HUES6 (cell line): ENCODE measurements at regions not wholly inside any gene's neighbourhood (a gene's known extent, or its start where the extent isn't known, plus 50 kb on each side); places are given as distances from the start of the nearest gene placed in this dataset.

ENCODE experiments used
- H3K27ac ChIP-seq: 2 replicates; pipeline ENCODE4 v1.7.0; 2013; ENCODE audit warnings: low read depth, mild to moderate bottlenecking, low read length, inconsistent platforms
- H3K27me3 ChIP-seq: 2 replicates; pipeline ENCODE4 v1.6.1; 2013; ENCODE audit warnings: low read length; ENCODE audit not compliant: control insufficient read depth, insufficient read depth
- H3K36me3 ChIP-seq: 2 replicates; pipeline ENCODE4 v1.6.1; 2013; ENCODE audit warnings: low read length; ENCODE audit not compliant: control insufficient read depth, insufficient read depth
- H3K4me1 ChIP-seq: 2 replicates; pipeline ENCODE4 v1.6.1; 2013; ENCODE audit warnings: low read length; ENCODE audit not compliant: control insufficient read depth, insufficient read depth
- H3K4me3 ChIP-seq: 2 replicates; pipeline ENCODE4 v1.5.1; 2013; ENCODE audit warnings: low read depth, low read length
- H3K9ac ChIP-seq: one replicate; pipeline ENCODE4 v1.6.1; 2013; ENCODE audit warnings: mild to moderate bottlenecking, low read length
- H3K9me3 ChIP-seq: 2 replicates; pipeline ENCODE4 v1.6.1; 2013; ENCODE audit warnings: low read depth, low read length; ENCODE audit not compliant: control insufficient read depth, insufficient read depth

- Histone ChIP-seq H3K36me3 (no peaks in the 10 kb centered on the region), H3K27me3 (no peaks in the 10 kb centered on the region), H3K9ac (no peak overlapping the region), H3K4me1 (no peaks in the 10 kb centered on the region), H3K27ac (no peak overlapping the region), H3K4me3 (no peak overlapping the region), H3K9me3 (no peaks in the 10 kb centered on the region)
Observed at GRCh38 chr16:73869126-73869525, 427.5 kb upstream of the PSMD7 start.

- Histone ChIP-seq H3K27ac (no peak overlapping the region), H3K4me3 (no peak overlapping the region), H3K9me3 (no peaks in the 10 kb centered on the region)
Observed at GRCh38 chr16:73864868-73865267, 431.7 kb upstream of the PSMD7 start.

GRCh38 chr16:73858326-73858725, 438.3 kb upstream of the PSMD7 start:
- H3K4me3 ChIP-seq = no peak overlapping the region
- no peaks in the 10 kb centered on the region for H3K9me3 ChIP-seq
- H3K9ac ChIP-seq = no peak overlapping the region
- no peaks in the 10 kb centered on the region for H3K27me3 ChIP-seq
- H3K36me3 ChIP-seq = no peaks in the 10 kb centered on the region
- no peak overlapping the region for H3K27ac ChIP-seq
- H3K4me1 ChIP-seq = peaks cover 9% of the 10 kb centered on the region; the same call in 1 of the 2 replicates

More at GRCh38 chr16:73864868-73865267, 431.7 kb upstream of the PSMD7 start:
- Histone ChIP-seq H3K9ac (no peak overlapping the region), H3K36me3 (no peaks in the 10 kb centered on the region), H3K27me3 (no peaks in the 10 kb centered on the region), H3K4me1 (peaks cover 3% of the 10 kb centered on the region; the same call in 1 of the 2 replicates)

- H3K9ac ChIP-seq = no peak overlapping the region
- H3K4me3 ChIP-seq = no peak overlapping the region
- H3K36me3 ChIP-seq = no peaks in the 10 kb centered on the region
- H3K4me1 ChIP-seq = no peaks in the 10 kb centered on the region
- no peak overlapping the region for H3K27ac ChIP-seq
- H3K27me3 ChIP-seq = no peaks in the 10 kb centered on the region
- H3K9me3 ChIP-seq = no peaks in the 10 kb centered on the region
Observed at GRCh38 chr16:73853968-73854367, 442.6 kb upstream of the PSMD7 start.

GRCh38 chr16:73852561-73852960, 444.1 kb upstream of the PSMD7 start:
- H3K27ac ChIP-seq = no peak overlapping the region
- no peaks in the 10 kb centered on the region for H3K9me3 ChIP-seq
- no peak overlapping the region for H3K4me3 ChIP-seq
- H3K36me3 ChIP-seq = no peaks in the 10 kb centered on the region
- H3K4me1 ChIP-seq = no peaks in the 10 kb centered on the region
- no peaks in the 10 kb centered on the region for H3K27me3 ChIP-seq
- no peak overlapping the region for H3K9ac ChIP-seq

GRCh38 chr16:73848993-73849392, 447.6 kb upstream of the PSMD7 start:
- H3K4me3 ChIP-seq = no peak overlapping the region
- H3K27ac ChIP-seq = no peak overlapping the region
- H3K4me1 ChIP-seq = no peaks in the 10 kb centered on the region
- H3K36me3 ChIP-seq = no peaks in the 10 kb centered on the region
- no peaks in the 10 kb centered on the region for H3K9me3 ChIP-seq
- H3K27me3 ChIP-seq = no peaks in the 10 kb centered on the region
- H3K9ac ChIP-seq = no peak overlapping the region

GRCh38 chr16:73847090-73847489, 449.5 kb upstream of the PSMD7 start:
- H3K4me3 ChIP-seq = no peak overlapping the region
- no peaks in the 10 kb centered on the region for H3K9me3 ChIP-seq
- no peaks in the 10 kb centered on the region for H3K36me3 ChIP-seq
- H3K27me3 ChIP-seq = no peaks in the 10 kb centered on the region
- no peaks in the 10 kb centered on the region for H3K4me1 ChIP-seq
- no peak overlapping the region for H3K9ac ChIP-seq
- H3K27ac ChIP-seq = no peak overlapping the region

- Histone ChIP-seq H3K27me3 (no peaks in the 10 kb centered on the region), H3K9ac (no peak overlapping the region), H3K36me3 (no peaks in the 10 kb centered on the region), H3K9me3 (no peaks in the 10 kb centered on the region), H3K4me1 (no peaks in the 10 kb centered on the region), H3K27ac (no peak overlapping the region), H3K4me3 (no peak overlapping the region)
Observed at GRCh38 chr16:73846356-73846755, 450.3 kb upstream of the PSMD7 start.

- H3K36me3 ChIP-seq = no peaks in the 10 kb centered on the region
- no peaks in the 10 kb centered on the region for H3K4me1 ChIP-seq
- no peak overlapping the region for H3K27ac ChIP-seq
- H3K4me3 ChIP-seq = no peak overlapping the region
- H3K9ac ChIP-seq = no peak overlapping the region
- no peaks in the 10 kb centered on the region for H3K27me3 ChIP-seq
- no peaks in the 10 kb centered on the region for H3K9me3 ChIP-seq
Observed at GRCh38 chr16:73846007-73846330, 450.6 kb upstream of the PSMD7 start.

GRCh38 chr16:73845238-73846006, 451.2 kb upstream of the PSMD7 start:
- Histone ChIP-seq H3K36me3 (no peaks in the 10 kb centered on the region), H3K4me3 (no peak overlapping the region), H3K27ac (no peak overlapping the region), H3K27me3 (no peaks in the 10 kb centered on the region), H3K4me1 (no peaks in the 10 kb centered on the region), H3K9ac (no peak overlapping the region), H3K9me3 (no peaks in the 10 kb centered on the region)

- Histone ChIP-seq H3K36me3 (no peaks in the 10 kb centered on the region), H3K4me3 (no peak overlapping the region), H3K27ac (no peak overlapping the region), H3K9me3 (peaks cover 6% of the 10 kb centered on the region; the same call in 1 of the 2 replicates), H3K9ac (no peak overlapping the region), H3K27me3 (no peaks in the 10 kb centered on the region), H3K4me1 (no peaks in the 10 kb centered on the region)
Observed at GRCh38 chr16:73840728-73841127, 455.9 kb upstream of the PSMD7 start.
